B cell (primary cell): ENCODE measurements at regions not wholly inside any gene's neighbourhood (a gene's known extent, or its start where the extent isn't known, plus 50 kb on each side); places are given as distances from the start of the nearest gene placed in this dataset.

Experiments used
- ATAC-seq: fragments of 200-7000 bp; cut with Tn5 transposase; one replicate; pipeline ENCODE4 v1.10.0; 2021; ENCODE audit warnings: low read depth, mild to moderate bottlenecking, moderate number of reproducible peaks, moderate library complexity
- CTCF ChIA-PET: fragments of 350-600 bp; sonication (Branson Sonifier 250); formaldehyde crosslinking; loops from one replicate; lab custom pipeline; 2021; ENCODE audit warnings: antibody characterized with exemption, inconsistent platforms; lab: Charles Lee
- POLR2A ChIA-PET: fragments of 350-600 bp; sonication (Branson Sonifier 250); formaldehyde crosslinking; loops from one replicate; lab custom pipeline; 2021; ENCODE audit warnings: antibody characterized with exemption; lab: Charles Lee
- DNase-seq: peaks from one replicate; pipeline ENCODE4 v3.0.0; 2013
- H2AFZ ChIP-seq: 2 replicates; pipeline ENCODE4 v1.6.1; 2012; ENCODE audit warnings: mild to moderate bottlenecking, low read depth, low read length; ENCODE audit not compliant: insufficient read depth, poor library complexity, severe bottlenecking
- H3K27ac ChIP-seq, 2 donors: 1 replicate in 1 of 2; 2 replicates in 1 of 2; pipeline ENCODE4 v1.5.1; 2012 to 2013; ENCODE audit warnings: low read length in 2 of 2, mild to moderate bottlenecking in 2 of 2, moderate library complexity in 1 of 2
- H3K27me3 ChIP-seq, 4 experiments: fragments of 200-600 bp in 1 of 4; sonication (generic) in 1 of 4; replicated peaks in 1 of 4; 1 replicate in 2 of 4; 2 replicates in 2 of 4; pipeline versions ENCODE4 v1.6.1 to v1.7.0; 2013 to 2016; ENCODE audit warnings: low read length in 3 of 4, mild to moderate bottlenecking in 2 of 4, mixed read lengths in 1 of 4, moderate library complexity in 1 of 4; ENCODE audit not compliant: insufficient read depth in 4 of 4, control insufficient read depth in 3 of 4; ENCODE audit errors: control extremely low read depth in 1 of 4
- H3K36me3 ChIP-seq, 2 experiments: replicated peaks in 1 of 2; 1 replicate in 1 of 2; 2 replicates in 1 of 2; pipeline versions ENCODE4 v1.6.1 to v1.7.1; 2013; ENCODE audit warnings: low read length in 1 of 2; ENCODE audit not compliant: insufficient read depth in 2 of 2, control insufficient read depth in 1 of 2; ENCODE audit errors: control extremely low read depth in 1 of 2, extremely low read depth in 1 of 2
- H3K4me1 ChIP-seq, 2 donors: fragments of 200-600 bp in 1 of 2; sonication (generic) in 1 of 2; 1 replicate in 1 of 2; 2 replicates in 1 of 2; pipeline versions ENCODE4 v1.5.1 to v1.6.1; 2013 to 2017; ENCODE audit warnings: low read length in 2 of 2; ENCODE audit not compliant: control insufficient read depth in 2 of 2, insufficient read depth in 2 of 2
- H3K4me2 ChIP-seq: replicated peaks from 2 replicates; pipeline ENCODE3; 2012; ENCODE audit warnings: mild to moderate bottlenecking, low read depth, low read length; ENCODE audit not compliant: poor library complexity, severe bottlenecking
- H3K4me3 ChIP-seq, 5 experiments: fragments of 200-600 bp in 1 of 5; sonication (generic) in 1 of 5; 1 replicate in 3 of 5; 2 replicates in 2 of 5; pipeline versions ENCODE4 v1.5.1 to v1.7.0; 2011 to 2016; ENCODE audit warnings: low read length in 4 of 5, mild to moderate bottlenecking in 4 of 5, low read depth in 2 of 5, control low read depth in 1 of 5, moderate library complexity in 1 of 5; ENCODE audit not compliant: insufficient read depth in 1 of 5; ENCODE audit errors: control extremely low read depth in 1 of 5, extremely low read depth in 1 of 5
- H3K79me2 ChIP-seq: fragments of 200-600 bp; sonication (generic); one replicate; pipeline ENCODE4 v1.6.0; 2016; ENCODE audit warnings: low read length; ENCODE audit not compliant: control insufficient read depth, insufficient read depth
- H3K9ac ChIP-seq: fragments of 200-600 bp; sonication (generic); 2 replicates; pipeline ENCODE4 v1.6.1; 2017; ENCODE audit warnings: mild to moderate bottlenecking, low read length, moderate library complexity
- H3K9me3 ChIP-seq, 3 donors: one replicate each; pipeline versions ENCODE4 v1.6.1 to v1.7.1; 2013; ENCODE audit warnings: low read length in 2 of 3; ENCODE audit not compliant: control insufficient read depth in 2 of 3, insufficient read depth in 1 of 3; ENCODE audit errors: control extremely low read depth in 1 of 3
- H4K20me1 ChIP-seq: 2 replicates; pipeline ENCODE4 v1.6.0; 2012; ENCODE audit warnings: mild to moderate bottlenecking, low read length; ENCODE audit not compliant: insufficient read depth, control insufficient read depth, poor library complexity, severe bottlenecking
- H3K27ac Mint-ChIP-seq: one replicate; pipeline ENCODE4 v1.8.0; 2021; ENCODE audit warnings: mixed read lengths
- H3K27me3 Mint-ChIP-seq: one replicate; pipeline ENCODE4 v1.8.0; 2021; ENCODE audit warnings: mixed read lengths
- H3K4me1 Mint-ChIP-seq: one replicate; pipeline ENCODE4 v1.8.0; 2021; ENCODE audit warnings: mixed read lengths
- H3K4me3 Mint-ChIP-seq: one replicate; pipeline ENCODE4 v1.8.0; 2021; ENCODE audit warnings: mixed read lengths
- H3K9me3 Mint-ChIP-seq: one replicate; pipeline ENCODE4 v1.8.0; 2022; ENCODE audit warnings: mixed read lengths; ENCODE audit not compliant: insufficient read depth
- EZH2 ChIP-seq: IDR thresholded peaks from 2 replicates; pipeline ENCODE4 v1.6.1; 2012; ENCODE audit warnings: borderline replicate concordance, low read depth, mild to moderate bottlenecking, moderate library complexity, low read length; ENCODE audit not compliant: insufficient read depth, poor library complexity, severe bottlenecking
- WGBS: methylation state at CpG from one replicate; pipeline ENCODE4 v1.1.5; 2013; ENCODE audit warnings: missing lambda C conversion rate; ENCODE audit not compliant: insufficient coverage; 5-methylcytosine and 5-hydroxymethylcytosine counted together
- intact Hi-C: fragments of 100-400 bp; cut with micrococcal nuclease; formaldehyde crosslinking; loops from one replicate; pipeline ENCODE4 v1.10.0; 2022
- TF ChIP-seq, protein P1 (sequence below): fragments of 200-600 bp; IDR thresholded peaks from one replicate; pipeline ENCODE4 v1.8.0; 2022; ENCODE audit warnings: antibody characterized with exemption, mild to moderate bottlenecking

GRCh38 chr10:7007600-7008190 is 403.1 kb downstream of the SFMBT2 start:
- ChIA-PET CTCF (no interaction called here), POLR2A (no interaction called here)
- Histone ChIP-seq H2AFZ (no peak overlapping the region), H3K9ac (no peak overlapping the region), H3K27ac (no peak overlapping the region), H3K4me3 (no peak overlapping the region), H4K20me1 (no peaks in the 10 kb centered on the region), H3K79me2 (no peaks in the 10 kb centered on the region), H3K36me3 (no peaks in the 10 kb centered on the region), H3K4me1 (no peaks in the 10 kb centered on the region), H3K9me3 (no peaks in the 10 kb centered on the region), H3K4me2 (no peak overlapping the region), H3K27me3 (no peaks in the 10 kb centered on the region)
- Mint-ChIP-seq H3K27me3 (no peaks in the 10 kb centered on the region), H3K9me3 (no peaks in the 10 kb centered on the region), H3K4me3 (no peak overlapping the region), H3K27ac (no peak overlapping the region), H3K4me1 (no peaks in the 10 kb centered on the region)
- DNase-seq (no peak), ATAC-seq (no peak)
- intact Hi-C loops: no loop called here
- TF ChIP-seq, protein P1, sequence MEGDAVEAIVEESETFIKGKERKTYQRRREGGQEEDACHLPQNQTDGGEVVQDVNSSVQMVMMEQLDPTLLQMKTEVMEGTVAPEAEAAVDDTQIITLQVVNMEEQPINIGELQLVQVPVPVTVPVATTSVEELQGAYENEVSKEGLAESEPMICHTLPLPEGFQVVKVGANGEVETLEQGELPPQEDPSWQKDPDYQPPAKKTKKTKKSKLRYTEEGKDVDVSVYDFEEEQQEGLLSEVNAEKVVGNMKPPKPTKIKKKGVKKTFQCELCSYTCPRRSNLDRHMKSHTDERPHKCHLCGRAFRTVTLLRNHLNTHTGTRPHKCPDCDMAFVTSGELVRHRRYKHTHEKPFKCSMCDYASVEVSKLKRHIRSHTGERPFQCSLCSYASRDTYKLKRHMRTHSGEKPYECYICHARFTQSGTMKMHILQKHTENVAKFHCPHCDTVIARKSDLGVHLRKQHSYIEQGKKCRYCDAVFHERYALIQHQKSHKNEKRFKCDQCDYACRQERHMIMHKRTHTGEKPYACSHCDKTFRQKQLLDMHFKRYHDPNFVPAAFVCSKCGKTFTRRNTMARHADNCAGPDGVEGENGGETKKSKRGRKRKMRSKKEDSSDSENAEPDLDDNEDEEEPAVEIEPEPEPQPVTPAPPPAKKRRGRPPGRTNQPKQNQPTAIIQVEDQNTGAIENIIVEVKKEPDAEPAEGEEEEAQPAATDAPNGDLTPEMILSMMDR: no peak
- TF ChIP-seq EZH2: no peak
- WGBS: 92% methylated on average over 8 of the region's 8 CpGs

- intact Hi-C loops: no loop called here
- 72% methylated on average over 1 of the region's 2 CpGs for WGBS
- Mint-ChIP-seq H3K4me3 (no peak overlapping the region), H3K9me3 (no peaks in the 10 kb centered on the region), H3K27me3 (no peaks in the 10 kb centered on the region), H3K27ac (no peak overlapping the region), H3K4me1 (no peaks in the 10 kb centered on the region)
- no peak for ATAC-seq
- no peak overlapping the region for H3K4me3 ChIP-seq
- H3K36me3 ChIP-seq: no peaks in the 10 kb centered on the region
- no peak overlapping the region for H2AFZ ChIP-seq
- no peak for DNase-seq
- H3K4me1 ChIP-seq: no peaks in the 10 kb centered on the region
- no peaks in the 10 kb centered on the region for H3K9me3 ChIP-seq
- H3K4me2 ChIP-seq: no peak overlapping the region
- H3K27me3 ChIP-seq: no peaks in the 10 kb centered on the region
- no peaks in the 10 kb centered on the region for H4K20me1 ChIP-seq
- ChIA-PET POLR2A (interaction anchor here (0.6 kb wide), 1 partner anchor 9 kb away, joined by 5 read pairs; no protein-coding TSS in a partner anchor), CTCF (no interaction called here)
- TF ChIP-seq, protein P1: no peak
- no peak for TF ChIP-seq EZH2
- H3K27ac ChIP-seq: no peak overlapping the region
- no peaks in the 10 kb centered on the region for H3K79me2 ChIP-seq
- no peak overlapping the region for H3K9ac ChIP-seq
Measured at GRCh38 chr10:7006566-7006965, 404.3 kb downstream of the SFMBT2 start.
